Stimulated activated CD8-positive, alpha-beta memory T cell treated with anti-CD3 and anti-CD28 coated beads, Interleukin-15, amount 100 ng/mL, for 48 hours (primary cell): ENCODE measurements at regions not wholly inside any gene's neighbourhood (a gene's known extent, or its start where the extent isn't known, plus 50 kb on each side); places are given as distances from the start of the nearest gene placed in this dataset.
"Not testable (repeated sequence)": the region's sequence is repeated elsewhere in the genome, so short reads cannot be mapped to it uniquely, and the experiment has no call there.

Experiments used
- DNase-seq, 2 donors: peaks; one replicate each; pipeline ENCODE4 v3.0.0-alpha.2; 2020; ENCODE audit warnings: low read depth in 2 of 2

DNA sequence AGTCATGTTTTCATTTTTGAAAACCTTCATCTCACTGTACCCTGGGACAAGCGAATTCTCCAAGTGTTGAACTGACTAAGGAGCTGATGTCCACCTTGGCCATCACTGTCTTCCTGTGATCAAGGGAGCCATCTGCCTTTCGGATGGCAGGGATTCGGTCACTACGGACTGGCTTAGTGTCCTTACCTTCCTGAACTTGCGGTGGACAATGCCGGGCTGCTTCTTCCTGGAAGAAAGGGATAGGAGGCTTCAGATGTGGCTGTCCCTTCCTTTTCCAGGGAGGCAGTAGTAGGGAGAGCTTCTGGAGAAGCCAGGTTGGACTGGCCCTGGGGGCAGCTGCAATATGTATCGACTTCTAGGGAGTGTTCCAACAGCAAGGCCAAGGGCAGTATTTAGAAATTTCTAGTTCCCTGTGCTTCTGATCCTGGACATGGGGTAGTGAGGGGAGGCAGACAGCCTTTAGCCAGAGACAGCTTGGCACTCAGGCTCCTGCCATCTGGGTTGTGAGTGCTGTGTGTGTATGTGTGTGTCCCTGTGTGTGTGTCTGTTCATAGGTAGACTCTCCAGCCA, 114.6 kb downstream of the IER5 start:
- no peak for DNase-seq

DNA sequence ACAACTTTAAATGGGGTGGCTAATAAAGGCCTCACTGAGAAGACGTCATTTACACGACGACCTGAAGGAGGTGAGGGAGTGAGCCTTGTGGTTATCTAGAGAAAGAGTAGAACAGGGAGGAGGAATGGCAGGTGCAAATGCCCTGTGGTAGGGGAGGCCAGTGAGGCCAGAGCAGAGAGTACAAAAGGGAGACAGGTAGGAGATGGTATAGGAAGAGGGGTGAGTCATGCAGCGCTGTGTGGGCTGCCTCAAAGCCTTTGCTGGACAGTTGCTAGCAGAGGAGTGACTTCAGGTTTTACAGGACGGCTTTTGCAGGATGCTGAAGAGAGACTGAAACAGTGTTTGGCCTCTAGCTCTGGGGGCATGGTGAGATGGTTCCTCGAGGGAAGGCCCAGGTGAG, 116.0 kb downstream of the IER5 start:
- DNase-seq, result no peak

DNA sequence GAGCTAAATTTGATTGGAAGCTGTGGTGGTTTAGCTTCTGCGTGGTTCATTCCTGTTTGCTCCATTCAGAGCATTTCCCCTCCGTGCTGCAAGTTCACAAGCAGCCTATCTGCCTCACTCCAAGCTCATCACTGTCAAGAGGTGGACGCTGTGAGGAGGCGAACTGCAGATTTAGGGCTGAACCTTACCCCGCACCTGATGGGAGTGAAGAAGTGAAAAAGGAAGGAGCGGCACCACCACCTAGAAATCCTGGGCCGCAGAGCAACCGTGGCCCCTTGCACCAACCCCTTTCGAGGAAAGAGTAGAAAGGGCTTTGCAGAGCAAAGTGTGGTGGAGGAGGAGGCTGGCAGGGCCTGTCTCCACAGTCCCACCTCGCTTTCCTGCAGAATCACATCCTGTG, 117.4 kb downstream of the IER5 start:
- no peak for DNase-seq

DNA sequence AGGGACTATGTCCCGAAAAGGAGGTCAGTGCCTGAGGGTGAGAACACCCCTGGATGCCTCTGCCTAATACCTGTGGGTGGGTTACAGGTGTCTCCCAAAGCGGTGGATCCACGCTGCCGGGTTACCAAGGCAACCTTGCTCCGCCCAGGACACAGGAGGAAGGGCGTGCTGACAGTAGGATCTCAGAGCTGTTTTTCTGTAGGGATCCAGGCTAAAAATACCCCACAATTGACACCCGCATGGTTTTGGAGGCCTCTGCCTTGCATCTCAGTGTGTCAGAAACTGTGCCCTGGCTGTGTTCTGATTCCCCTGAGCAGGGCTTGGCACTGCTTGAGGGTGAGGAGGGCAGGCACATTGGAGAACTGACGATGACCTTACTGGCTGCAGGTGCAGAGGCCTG, 118.0 kb downstream of the IER5 start:
- no peak for DNase-seq

DNA sequence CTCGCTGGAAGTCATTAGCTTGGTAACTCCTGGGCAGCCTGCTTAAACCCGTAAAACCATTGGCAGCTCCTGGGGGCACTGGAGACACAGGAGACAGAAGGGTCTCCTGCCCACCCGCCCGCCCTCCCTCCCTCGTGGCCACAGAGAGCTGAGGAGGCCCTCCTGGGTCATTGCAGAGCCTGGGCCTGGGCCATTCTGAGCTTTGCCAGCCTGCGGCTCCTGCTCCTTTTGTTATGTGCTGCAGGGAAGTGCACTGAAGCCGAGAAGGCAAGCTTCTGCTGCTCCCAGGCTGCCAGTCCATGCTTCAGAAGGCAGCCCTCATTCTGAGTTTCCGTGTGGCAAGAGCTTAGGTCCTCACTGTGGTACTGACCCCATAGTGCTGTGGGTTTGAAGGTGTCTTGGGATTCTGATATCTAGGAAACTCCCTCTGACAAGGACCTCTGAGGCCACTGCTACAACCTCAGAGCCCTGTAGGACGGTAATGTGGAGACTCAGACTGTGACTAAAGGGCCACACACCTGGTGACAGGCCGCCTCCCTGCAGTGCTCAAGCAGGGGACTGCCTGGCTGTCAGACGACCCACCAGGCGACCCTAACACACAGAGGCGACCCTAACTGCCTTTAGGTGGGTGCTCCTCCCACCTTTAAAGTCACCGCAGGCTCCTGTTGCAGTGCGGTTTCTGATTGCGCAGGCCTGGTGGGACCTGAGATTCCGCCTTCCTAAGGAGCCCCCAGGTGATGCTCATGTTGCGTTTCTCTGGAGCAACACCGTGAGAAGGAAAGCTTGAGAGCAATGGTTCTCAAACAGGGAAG, 118.7 kb downstream of the IER5 start:
- no peak for DNase-seq

DNA sequence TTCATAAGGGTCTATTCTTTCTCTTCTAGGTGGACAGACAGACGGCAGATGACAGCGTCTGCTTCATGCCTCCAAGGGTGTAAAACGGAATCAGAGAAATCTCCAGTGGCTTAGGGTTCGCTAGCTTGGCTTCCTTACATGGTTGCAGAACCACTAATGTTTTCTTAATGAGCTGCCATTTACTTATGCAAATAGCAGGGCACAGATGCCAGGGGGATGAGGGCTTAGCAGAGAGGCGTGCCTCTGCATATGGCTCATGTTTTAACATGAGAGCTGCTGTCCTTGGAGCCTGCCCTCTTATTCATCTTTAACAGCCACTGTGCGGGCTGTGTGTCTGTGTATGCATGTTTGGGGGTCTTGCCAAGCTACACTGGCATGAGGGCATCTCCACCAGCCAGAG, 119.6 kb downstream of the IER5 start:
- DNase-seq, result no peak

DNA sequence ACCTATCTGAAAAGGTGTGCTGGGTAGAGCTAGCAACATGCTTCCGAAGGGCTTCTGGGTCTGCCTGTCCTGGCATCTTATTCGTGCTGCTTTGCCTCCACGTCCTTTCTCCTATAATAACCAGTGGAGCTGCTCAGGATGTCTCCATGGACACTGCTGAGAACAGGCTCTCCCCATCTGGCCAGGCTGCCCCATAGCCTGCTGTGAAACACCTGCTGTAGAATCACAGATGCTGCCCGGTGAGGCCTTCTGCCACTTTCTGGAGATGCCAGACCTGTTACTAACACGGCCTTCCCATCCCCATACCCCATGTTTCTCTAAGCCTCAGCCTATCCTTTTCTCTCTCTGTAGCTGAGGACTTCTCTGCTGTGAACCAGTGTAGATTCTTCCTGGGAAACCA, 120.5 kb downstream of the IER5 start:
- DNase-seq, result no peak

DNA sequence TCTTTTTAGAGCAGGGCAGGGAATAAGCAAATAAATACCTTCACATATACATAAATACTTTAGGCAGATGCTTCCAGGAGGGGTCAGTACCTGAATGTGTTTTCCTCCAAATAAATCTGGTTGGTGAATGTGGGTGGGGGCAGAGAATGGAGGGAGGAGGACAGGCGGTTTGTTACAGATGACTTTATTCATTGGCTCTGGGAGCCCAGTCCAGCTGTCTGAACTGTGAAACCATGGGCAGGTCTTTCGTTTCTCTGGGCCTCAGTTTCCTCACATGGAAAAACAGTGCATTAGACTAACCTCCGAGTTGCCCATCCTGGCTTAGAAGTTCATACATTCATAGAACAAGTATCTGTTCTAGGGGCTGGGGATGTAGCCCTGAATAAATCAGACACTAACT, 124.6 kb downstream of the IER5 start:
- no peak for DNase-seq

DNA sequence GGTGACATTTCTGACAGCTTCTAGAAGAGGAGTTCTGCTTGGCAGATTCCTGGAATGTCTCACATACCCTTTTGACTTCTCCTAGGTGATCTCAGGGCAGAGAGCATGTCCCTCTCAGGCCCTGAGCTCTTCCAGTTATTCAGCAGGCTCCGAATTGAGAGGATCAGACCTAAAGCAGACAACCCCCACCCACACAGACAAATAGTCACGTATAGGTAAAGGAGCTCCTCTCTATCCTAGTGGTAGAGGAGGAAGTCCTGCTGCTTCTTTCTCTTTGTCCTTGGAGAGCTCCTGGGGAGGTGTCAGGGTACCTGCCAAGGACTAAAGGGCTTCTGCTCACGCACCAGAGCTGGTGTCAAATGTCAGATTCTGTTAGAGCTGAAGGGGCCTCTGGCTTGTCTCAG, 128.1 kb downstream of the IER5 start:
- DNase-seq, result no peak

DNA sequence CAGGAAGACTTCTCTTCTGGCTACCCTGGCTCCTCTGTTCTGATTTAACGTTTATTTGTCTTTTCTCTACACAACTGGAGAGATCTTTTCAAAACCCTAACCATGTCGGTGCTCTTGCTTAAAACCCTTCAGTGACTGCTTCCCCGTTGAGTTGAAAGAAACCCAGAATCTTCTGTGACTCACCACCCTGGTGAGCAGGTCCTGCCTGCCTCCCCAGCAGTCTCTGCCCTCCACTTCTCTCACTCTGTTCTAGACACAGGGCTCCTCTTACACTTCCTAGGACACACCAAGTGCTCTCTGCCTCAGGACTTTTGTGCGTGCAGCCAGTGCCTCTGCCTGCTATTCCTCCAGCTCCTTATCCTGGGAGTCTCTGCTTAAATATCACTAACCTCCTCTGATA, 131.4 kb downstream of the IER5 start:
- no peak for DNase-seq

DNA sequence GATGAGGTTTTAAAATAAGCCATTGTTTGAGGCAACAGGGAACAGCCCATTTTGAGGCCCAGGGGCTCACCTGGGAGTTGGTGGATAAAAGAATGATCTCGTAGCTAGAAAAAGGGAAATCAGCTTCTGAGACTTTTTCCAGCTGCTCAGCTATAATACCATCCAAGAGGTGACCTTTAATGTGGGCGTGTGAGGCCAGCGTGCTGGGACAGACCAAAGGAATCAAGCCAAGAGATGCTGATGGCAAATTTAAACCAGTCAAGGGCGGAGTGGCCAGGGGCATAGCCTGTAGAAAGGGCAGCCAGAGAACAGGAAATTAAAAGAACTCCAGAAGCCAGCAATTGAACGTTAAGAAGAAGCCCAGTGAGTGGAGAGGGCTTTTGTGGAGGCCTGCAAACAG, 132.6 kb downstream of the IER5 start:
- DNase-seq, result no peak

DNA sequence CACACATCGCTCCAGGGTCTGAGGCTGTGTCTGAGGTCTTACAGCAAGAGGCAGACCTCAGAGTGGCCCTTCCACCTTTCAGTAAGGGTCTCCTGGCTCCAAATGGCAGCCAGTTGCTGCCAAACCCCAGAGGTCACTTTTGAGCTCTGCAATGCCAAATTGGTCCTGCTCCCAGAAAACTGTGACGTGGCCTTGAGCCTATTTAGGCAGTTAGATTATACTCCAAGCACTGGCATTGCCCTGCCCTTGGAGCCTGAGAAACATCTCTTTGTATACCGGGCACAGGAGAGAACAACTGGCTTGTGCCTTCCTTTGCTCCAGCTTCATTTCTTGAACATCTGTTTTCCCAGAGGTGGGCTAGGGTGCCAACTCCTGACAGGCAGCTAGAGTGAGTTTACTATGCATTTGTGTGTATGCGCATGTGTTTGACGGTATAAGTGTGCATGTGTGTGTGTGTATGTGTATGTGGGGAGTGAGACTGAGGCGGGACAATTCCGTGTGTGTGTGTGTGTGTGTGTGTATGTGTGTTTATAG, 134.5 kb downstream of the IER5 start:
- no peak for DNase-seq

DNA sequence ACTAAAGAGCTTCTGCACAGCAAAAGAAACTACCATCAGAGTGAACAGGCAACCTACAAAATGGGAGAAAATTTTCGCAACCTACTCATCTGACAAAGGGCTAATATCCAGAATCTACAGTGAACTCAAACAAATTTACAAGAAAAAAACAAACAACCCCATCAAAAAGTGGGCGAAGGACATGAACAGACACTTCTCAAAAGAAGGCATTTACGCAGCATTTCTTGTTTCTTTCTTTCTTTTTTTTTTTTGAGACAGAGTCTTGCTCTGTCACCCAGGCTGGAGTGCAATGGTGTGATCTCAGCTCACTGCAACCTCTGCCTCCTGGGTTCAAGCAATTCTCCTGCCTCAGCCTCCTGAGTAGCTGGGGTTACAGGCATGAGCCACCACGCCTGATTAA, 138.2 kb downstream of the IER5 start:
- DNase-seq, result not testable (repeated sequence)

DNA sequence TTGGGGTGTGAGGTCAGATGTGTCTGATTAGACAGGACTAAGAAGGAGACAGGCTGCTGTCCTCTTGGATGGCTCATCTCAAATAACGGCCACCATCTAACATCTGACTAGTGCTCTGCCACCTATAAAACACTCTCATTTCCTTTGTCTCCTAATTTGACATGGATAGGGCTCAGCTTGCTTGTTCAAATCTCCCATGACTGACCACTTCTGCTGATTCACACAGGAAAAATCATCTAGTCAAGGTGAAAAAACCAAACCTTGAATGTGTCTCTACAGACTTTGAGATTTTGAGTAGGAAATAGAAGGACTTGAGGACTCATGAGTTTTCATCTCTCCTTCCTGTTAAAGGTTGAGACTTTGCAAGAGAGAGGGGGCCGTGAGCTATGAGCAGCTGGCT, 150.6 kb downstream of the IER5 start:
- DNase-seq, result no peak

DNA sequence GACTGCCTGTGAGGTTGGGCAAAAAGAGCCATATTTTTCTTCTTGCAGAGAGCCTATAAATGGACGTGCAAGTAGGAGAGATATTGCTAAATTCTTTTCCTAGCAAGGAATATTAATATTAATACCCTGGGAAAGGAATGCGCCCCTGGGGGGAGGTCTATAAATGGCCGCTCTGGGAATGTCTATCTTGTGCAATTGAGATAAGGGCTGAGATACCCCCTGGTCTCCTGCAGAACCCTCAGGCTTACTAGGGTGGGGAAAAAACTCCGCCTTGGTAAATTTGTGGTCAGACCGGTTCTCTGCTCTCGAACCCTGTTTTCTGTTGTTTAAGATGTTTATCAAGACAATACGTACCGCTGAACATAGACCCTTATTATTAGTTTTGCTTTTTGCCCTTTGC, 157.8 kb downstream of the IER5 start:
- not testable (repeated sequence) for DNase-seq

DNA sequence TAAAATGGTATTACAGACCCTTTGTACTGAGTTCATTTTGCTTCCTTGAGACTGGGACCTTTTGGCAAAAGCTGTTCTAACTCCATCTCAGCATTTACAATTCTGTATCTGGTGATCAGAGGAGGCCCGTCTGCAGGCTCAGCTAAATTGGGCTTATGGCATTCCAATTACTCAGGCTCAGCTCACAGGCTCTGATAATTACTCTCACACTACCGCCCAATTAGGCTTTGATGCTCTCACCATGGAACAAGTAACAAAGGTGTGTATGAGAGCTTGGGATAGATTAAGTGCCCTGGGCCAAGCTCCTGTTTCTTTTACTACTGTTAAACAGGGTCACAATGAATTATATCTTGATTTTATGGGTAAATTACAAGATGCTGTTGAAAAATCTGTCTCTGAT, 159.9 kb downstream of the IER5 start:
- not testable (repeated sequence) for DNase-seq

DNA sequence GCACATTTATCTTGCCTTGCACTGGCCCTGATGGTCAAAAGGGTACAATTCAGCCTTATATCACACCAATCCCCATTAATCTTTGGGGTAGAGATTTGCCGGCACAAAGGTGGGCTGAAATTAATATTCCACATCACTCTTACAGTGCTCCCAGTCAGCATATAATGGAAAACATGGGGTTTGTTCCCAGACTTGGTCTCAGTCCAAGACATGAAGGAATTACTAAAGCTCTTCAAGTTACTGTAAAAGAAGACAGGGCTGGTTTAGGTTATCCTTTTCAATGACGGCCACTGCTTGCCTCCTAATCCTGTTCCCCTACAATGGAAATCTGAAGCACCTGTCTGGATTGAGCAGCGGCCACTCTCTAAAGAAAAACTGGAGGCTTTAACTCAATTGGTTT, 160.7 kb downstream of the IER5 start:
- no peak for DNase-seq

DNA sequence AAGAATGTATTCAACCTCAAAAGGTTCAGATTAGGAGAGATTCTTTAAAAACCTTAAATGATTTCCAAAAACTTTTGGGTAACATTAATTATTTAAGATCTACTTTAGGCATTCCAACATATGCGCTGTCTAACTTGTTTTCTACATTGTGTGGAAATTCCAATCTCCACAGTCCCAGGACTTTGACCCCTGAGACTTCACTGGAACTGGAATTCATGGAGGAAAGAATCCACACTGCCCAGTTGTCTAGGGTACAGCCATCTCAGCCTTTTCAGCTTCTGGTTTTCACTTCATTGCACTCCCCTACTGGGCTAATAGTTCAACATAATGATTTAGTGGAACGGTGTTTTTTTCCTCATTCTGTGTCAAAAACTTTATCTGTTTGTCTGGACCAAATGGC, 161.5 kb downstream of the IER5 start:
- no peak for DNase-seq

DNA sequence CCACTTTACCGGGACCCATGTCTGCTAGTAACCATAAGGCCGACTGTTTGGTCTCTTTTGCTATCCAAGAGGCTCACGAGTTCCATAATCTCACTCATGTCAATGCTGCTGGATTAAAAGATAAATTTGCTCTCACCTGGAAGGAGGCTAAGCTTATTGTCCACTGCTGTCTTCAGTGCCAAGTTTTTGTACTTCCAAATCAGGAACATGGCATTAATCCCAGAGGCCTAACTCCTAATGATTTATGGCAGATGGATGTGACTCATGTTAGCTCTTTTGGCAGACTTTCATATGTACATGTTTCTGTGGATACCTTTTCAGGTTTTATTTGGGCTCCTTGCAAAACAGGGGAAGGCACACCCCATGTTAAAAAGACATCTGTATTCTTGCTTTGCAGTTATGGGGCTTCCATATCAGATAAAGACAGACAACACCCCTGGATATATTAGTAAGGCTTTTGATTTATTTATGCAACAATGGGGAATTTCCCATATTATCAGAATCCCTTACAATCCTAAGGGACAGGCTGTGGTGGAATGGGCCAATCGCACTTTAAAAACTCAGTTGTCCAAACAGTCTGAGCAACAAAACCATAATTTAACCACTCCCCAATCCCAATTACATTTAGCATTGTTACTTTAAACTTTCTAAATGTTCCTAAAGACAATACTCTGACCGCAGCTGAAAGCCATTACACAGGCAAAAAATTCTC, 162.7 kb downstream of the IER5 start:
- no peak for DNase-seq

DNA sequence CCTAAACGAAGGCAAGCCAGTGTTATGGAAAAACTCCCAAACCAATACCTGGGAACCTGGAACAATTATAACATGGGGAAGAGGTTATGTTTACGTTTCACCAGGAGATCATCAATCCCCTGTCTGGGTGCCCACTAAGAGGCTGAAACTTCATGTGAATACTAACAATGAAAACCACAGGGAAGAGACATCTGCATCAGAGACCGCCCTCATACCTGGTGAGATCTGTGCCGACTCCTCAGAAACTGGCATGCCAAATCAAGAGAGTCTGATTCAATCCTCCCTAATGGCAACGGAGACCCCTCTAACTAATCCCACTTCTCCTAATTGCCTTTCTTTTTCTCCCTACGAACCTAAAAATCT, 163.2 kb downstream of the IER5 start:
- no peak for DNase-seq

DNA sequence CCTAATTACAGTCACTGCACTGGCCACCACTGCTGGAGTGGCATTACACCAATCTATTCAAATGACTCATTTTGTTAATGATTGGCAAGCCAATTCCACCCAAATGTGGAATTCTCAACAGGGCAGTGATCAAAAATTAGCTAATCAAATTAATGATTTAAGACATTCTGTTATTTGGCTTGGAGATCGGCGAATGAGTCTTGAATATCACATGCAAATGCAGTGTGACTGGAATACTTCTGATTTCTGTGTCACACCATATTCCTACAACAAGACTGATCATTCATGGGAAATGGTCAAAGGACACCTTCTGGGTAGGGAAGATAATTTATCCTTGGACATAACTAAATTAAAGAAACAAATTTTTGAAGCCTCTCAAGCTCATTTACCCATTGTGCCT, 165.1 kb downstream of the IER5 start:
- DNase-seq, result not testable (repeated sequence)

DNA sequence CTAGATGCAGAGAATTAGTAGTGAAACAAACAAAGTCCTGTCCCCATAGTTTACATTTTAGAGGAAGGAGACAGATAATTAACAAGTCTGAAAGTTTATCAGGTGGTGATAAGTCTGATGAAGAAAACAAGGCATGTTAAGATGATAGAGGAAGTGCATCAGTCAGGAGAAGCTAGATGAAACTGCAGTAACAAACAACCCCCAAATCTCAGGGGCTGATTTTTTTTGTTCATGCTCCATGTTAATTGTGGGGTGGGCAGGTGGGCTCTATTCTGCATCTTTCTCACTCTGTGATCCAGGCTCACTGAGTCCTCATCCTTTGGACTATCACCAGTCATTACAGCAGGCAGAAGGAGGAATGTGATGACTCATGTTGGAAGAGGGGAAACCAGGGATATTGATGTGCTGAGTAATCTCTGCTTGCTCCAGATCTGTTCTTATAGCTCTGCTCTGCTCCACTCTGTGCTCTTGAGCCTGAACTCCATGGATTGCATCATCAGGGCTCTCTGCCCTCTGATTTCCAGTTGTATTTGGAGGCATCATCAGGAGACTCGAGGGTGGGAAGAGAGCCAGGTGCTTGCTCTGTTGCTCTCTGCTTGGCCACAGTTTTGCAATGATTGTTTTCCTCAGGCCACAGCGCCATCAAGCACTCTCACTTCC, 166.9 kb downstream of the IER5 start:
- no peak for DNase-seq
